ENCODE measurements at regions not wholly inside any gene's neighbourhood (a gene's known extent, or its start where the extent isn't known, plus 50 kb on each side); places are given as distances from the start of the nearest gene placed in this dataset.

DNA sequence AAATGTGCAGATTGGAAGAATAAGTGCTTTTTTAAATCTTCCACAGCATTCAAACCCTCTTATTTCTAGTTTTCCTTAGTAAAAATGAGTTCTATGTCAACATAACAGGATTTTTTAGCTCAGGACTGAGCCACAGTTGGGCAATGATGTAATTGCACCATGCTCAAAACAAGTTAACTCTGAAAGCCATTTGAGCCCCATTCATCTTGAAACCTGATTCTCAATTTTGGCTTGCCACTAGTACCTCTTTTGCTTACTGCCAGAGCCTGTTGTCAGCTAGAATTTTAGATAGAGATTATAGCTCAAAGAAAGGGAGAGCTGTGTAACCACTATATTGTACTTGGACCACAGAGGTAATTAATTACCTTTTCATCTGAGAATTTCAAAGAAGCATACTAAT, 1028.5 kb upstream of the PHF14 start:
- no peaks in the 10 kb centered on the region for H3K27me3 ChIP-seq (ENCODE audit: insufficient read depth, low read length)
- POLR2A ChIA-PET = no interaction called here
- H3K4me3 ChIP-seq (replicated peaks in 1 of 2; ENCODE audit: low read depth in 1 of 2, low read length in 2 of 2) = no peak overlapping the region
- ATAC-seq = no peak
- CTCF ChIA-PET = no interaction called here
- RAD21 ChIA-PET (ENCODE audit: low non-redundant PET in 1 of 2, low total read pairs in 2 of 2, uncharacterized antibody in 2 of 2, unreplicated experiment in 2 of 2) = no interaction called here
- no peak overlapping the region for H3K27ac ChIP-seq (ENCODE audit: low read depth, low read length)
- DNase-seq (ENCODE audit: low read depth, low spot score) = no peak
- TF ChIP-seq RAD21 (IDR thresholded peaks at IDR 0.05; ENCODE audit: low read depth) (no peak), SIN3A (IDR thresholded peaks at IDR 0.05; ENCODE audit: low read depth) (no peak), SP1 (IDR thresholded peaks at IDR 0.05; ENCODE audit: low read depth) (no peak), CEBPB (IDR thresholded peaks at IDR 0.05; ENCODE audit: low read depth) (no peak), ELF1 (IDR thresholded peaks at IDR 0.05; ENCODE audit: borderline replicate concordance, low read depth) (no peak), FOSL1 (IDR thresholded peaks at IDR 0.05; ENCODE audit: low read depth) (no peak), ZFX (IDR thresholded peaks at IDR 0.05) (no peak), POLR2AphosphoS5 (IDR thresholded peaks at IDR 0.05; ENCODE audit: low read depth, low read length) (no peak), JUND (IDR thresholded peaks at IDR 0.05) (no peak), POLR2A (IDR thresholded peaks at IDR 0.05; ENCODE audit: borderline replicate concordance, extremely low read depth, insufficient read depth, insufficient read length) (no peak), CBX3 (IDR thresholded peaks at IDR 0.05; ENCODE audit: low read depth) (no peak), EGR1 (IDR thresholded peaks at IDR 0.05; ENCODE audit: low read depth) (no peak), EZH2phosphoT487 (IDR thresholded peaks at IDR 0.05; ENCODE audit: borderline replicate concordance) (no peak), EZH2 (IDR thresholded peaks at IDR 0.05) (no peak)
- TF ChIP-seq, protein P1, sequence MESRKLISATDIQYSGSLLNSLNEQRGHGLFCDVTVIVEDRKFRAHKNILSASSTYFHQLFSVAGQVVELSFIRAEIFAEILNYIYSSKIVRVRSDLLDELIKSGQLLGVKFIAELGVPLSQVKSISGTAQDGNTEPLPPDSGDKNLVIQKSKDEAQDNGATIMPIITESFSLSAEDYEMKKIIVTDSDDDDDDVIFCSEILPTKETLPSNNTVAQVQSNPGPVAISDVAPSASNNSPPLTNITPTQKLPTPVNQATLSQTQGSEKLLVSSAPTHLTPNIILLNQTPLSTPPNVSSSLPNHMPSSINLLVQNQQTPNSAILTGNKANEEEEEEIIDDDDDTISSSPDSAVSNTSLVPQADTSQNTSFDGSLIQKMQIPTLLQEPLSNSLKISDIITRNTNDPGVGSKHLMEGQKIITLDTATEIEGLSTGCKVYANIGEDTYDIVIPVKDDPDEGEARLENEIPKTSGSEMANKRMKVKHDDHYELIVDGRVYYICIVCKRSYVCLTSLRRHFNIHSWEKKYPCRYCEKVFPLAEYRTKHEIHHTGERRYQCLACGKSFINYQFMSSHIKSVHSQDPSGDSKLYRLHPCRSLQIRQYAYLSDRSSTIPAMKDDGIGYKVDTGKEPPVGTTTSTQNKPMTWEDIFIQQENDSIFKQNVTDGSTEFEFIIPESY (IDR thresholded peaks at IDR 0.05; ENCODE audit: extremely low read depth, insufficient replicate concordance, low read length) = no peak
- TF ChIP-seq, protein P2, sequence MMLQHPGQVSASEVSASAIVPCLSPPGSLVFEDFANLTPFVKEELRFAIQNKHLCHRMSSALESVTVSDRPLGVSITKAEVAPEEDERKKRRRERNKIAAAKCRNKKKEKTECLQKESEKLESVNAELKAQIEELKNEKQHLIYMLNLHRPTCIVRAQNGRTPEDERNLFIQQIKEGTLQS (IDR thresholded peaks at IDR 0.05) = no peak
- TF ChIP-seq, protein P3, sequence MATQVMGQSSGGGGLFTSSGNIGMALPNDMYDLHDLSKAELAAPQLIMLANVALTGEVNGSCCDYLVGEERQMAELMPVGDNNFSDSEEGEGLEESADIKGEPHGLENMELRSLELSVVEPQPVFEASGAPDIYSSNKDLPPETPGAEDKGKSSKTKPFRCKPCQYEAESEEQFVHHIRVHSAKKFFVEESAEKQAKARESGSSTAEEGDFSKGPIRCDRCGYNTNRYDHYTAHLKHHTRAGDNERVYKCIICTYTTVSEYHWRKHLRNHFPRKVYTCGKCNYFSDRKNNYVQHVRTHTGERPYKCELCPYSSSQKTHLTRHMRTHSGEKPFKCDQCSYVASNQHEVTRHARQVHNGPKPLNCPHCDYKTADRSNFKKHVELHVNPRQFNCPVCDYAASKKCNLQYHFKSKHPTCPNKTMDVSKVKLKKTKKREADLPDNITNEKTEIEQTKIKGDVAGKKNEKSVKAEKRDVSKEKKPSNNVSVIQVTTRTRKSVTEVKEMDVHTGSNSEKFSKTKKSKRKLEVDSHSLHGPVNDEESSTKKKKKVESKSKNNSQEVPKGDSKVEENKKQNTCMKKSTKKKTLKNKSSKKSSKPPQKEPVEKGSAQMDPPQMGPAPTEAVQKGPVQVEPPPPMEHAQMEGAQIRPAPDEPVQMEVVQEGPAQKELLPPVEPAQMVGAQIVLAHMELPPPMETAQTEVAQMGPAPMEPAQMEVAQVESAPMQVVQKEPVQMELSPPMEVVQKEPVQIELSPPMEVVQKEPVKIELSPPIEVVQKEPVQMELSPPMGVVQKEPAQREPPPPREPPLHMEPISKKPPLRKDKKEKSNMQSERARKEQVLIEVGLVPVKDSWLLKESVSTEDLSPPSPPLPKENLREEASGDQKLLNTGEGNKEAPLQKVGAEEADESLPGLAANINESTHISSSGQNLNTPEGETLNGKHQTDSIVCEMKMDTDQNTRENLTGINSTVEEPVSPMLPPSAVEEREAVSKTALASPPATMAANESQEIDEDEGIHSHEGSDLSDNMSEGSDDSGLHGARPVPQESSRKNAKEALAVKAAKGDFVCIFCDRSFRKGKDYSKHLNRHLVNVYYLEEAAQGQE (IDR thresholded peaks at IDR 0.05; ENCODE audit: low read depth) = no peak
- TF ChIP-seq, protein P4, sequence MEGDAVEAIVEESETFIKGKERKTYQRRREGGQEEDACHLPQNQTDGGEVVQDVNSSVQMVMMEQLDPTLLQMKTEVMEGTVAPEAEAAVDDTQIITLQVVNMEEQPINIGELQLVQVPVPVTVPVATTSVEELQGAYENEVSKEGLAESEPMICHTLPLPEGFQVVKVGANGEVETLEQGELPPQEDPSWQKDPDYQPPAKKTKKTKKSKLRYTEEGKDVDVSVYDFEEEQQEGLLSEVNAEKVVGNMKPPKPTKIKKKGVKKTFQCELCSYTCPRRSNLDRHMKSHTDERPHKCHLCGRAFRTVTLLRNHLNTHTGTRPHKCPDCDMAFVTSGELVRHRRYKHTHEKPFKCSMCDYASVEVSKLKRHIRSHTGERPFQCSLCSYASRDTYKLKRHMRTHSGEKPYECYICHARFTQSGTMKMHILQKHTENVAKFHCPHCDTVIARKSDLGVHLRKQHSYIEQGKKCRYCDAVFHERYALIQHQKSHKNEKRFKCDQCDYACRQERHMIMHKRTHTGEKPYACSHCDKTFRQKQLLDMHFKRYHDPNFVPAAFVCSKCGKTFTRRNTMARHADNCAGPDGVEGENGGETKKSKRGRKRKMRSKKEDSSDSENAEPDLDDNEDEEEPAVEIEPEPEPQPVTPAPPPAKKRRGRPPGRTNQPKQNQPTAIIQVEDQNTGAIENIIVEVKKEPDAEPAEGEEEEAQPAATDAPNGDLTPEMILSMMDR (IDR thresholded peaks at IDR 0.05 in 2 of 3, conservative IDR thresholded peaks at IDR 0.05 in 1 of 3; ENCODE audit: borderline replicate concordance in 1 of 3, insufficient read depth in 1 of 3, low read depth in 2 of 3, low read length in 2 of 3) = no peak
- TF ChIP-seq, protein P5, sequence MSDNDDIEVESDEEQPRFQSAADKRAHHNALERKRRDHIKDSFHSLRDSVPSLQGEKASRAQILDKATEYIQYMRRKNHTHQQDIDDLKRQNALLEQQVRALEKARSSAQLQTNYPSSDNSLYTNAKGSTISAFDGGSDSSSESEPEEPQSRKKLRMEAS (IDR thresholded peaks at IDR 0.05) = no peak
- H3K36me3 ChIP-seq (ENCODE audit: control insufficient read depth in 1 of 2, insufficient read depth in 2 of 2, low read length in 2 of 2) = no peaks in the 10 kb centered on the region
- no TSS peak for BruUV-seq (replicated peaks)
- H3K9me3 ChIP-seq (ENCODE audit: control insufficient read depth in 1 of 2, insufficient read depth in 1 of 2, low read depth in 1 of 2, low read length in 2 of 2) = peaks cover 3 to 4% of the 10 kb centered on the region in 2 experiments; a peak in 2 of 4 replicates
- H3K4me1 ChIP-seq (ENCODE audit: control insufficient read depth in 1 of 2, insufficient read depth in 2 of 2, low read length in 2 of 2) = no peaks in the 10 kb centered on the region
- H3K79me2 ChIP-seq (ENCODE audit: insufficient read depth, low read length) = no peaks in the 10 kb centered on the region
- intact Hi-C loops (cut with micrococcal nuclease) = no loop called here
- H2AFZ ChIP-seq (ENCODE audit: low read depth, low read length, poor library complexity, severe bottlenecking) = no peak overlapping the region
- H3K9me2 ChIP-seq (ENCODE audit: insufficient read depth) = no peaks in the 10 kb centered on the region
- no peak overlapping the region for H3K9ac ChIP-seq (ENCODE audit: low read length)
- no peaks in the 10 kb centered on the region for H4K20me1 ChIP-seq (ENCODE audit: insufficient read depth)
- H3K4me2 ChIP-seq (ENCODE audit: low read length) = no peak overlapping the region
